A673 (cell line): ENCODE measurements at regions not wholly inside any gene's neighbourhood (a gene's known extent, or its start where the extent isn't known, plus 50 kb on each side); places are given as distances from the start of the nearest gene placed in this dataset.

Experiments used
- EZH2 ChIP-seq: fragments of 200-600 bp; sonication (generic); IDR thresholded peaks from 2 replicates; pipeline ENCODE4 v1.6.1; 2017; ENCODE audit warnings: borderline replicate concordance, low read depth, mild to moderate bottlenecking, mixed read lengths, antibody characterized with exemption, low read length; ENCODE audit not compliant: poor library complexity, severe bottlenecking
- TF ChIP-seq, protein P1 (sequence below): fragments of 300-800, 200-600 bp; sonication (generic); conservative IDR thresholded peaks from 2 replicates; pipeline ENCODE4 v1.5.1; 2017; ENCODE audit warnings: low read depth, mild to moderate bottlenecking, antibody characterized with exemption, low read length, moderate library complexity, mixed read lengths

- TF ChIP-seq, protein P1, sequence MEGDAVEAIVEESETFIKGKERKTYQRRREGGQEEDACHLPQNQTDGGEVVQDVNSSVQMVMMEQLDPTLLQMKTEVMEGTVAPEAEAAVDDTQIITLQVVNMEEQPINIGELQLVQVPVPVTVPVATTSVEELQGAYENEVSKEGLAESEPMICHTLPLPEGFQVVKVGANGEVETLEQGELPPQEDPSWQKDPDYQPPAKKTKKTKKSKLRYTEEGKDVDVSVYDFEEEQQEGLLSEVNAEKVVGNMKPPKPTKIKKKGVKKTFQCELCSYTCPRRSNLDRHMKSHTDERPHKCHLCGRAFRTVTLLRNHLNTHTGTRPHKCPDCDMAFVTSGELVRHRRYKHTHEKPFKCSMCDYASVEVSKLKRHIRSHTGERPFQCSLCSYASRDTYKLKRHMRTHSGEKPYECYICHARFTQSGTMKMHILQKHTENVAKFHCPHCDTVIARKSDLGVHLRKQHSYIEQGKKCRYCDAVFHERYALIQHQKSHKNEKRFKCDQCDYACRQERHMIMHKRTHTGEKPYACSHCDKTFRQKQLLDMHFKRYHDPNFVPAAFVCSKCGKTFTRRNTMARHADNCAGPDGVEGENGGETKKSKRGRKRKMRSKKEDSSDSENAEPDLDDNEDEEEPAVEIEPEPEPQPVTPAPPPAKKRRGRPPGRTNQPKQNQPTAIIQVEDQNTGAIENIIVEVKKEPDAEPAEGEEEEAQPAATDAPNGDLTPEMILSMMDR, result no peak
- TF ChIP-seq EZH2, result no peak
Observed at GRCh38 chr15:93837450-93837849, 393.9 kb upstream of the MCTP2 start.
